ENCODE measurements at regions not wholly inside any gene's neighbourhood (a gene's known extent, or its start where the extent isn't known, plus 50 kb on each side); places are given as distances from the start of the nearest gene placed in this dataset.

GRCh38 chr13:109655206-109655600 is 131.2 kb downstream of the IRS2 start:
- H3K9me3 Mint-ChIP-seq, result peaks cover 4% of the 10 kb centered on the region
- DNase-seq (ENCODE audit: low spot score), result no peak
- ATAC-seq, result no peak
- H3K4me3 Mint-ChIP-seq, result no peak overlapping the region
- no peaks in the 10 kb centered on the region for H3K36me3 Mint-ChIP-seq
- TF ChIP-seq ATF1 (CRISPR knock-in tag; IDR thresholded peaks at IDR 0.05) (no peak), GTF2I (CRISPR knock-in tag; conservative IDR thresholded peaks at IDR 0.05) (no peak), CDX4 (CRISPR knock-in tag; IDR thresholded peaks at IDR 0.05; ENCODE audit: borderline replicate concordance) (no peak), CREM (CRISPR knock-in tag; IDR thresholded peaks at IDR 0.05) (no peak), NFE2L1 (CRISPR knock-in tag; IDR thresholded peaks at IDR 0.05) (no peak), ARID4B (CRISPR knock-in tag; IDR thresholded peaks at IDR 0.05; ENCODE audit: borderline replicate concordance) (no peak), ZBTB43 (CRISPR knock-in tag; IDR thresholded peaks at IDR 0.05) (no peak), ZNF121 (CRISPR knock-in tag; IDR thresholded peaks at IDR 0.05) (no peak), FOXK1 (CRISPR knock-in tag; IDR thresholded peaks at IDR 0.05) (no peak), SP1 (CRISPR knock-in tag; conservative IDR thresholded peaks at IDR 0.05) (no peak), ESRRA (CRISPR knock-in tag; IDR thresholded peaks at IDR 0.05; ENCODE audit: borderline replicate concordance) (no peak), TP53 (CRISPR knock-in tag; IDR thresholded peaks at IDR 0.05) (no peak), NFYB (CRISPR knock-in tag; conservative IDR thresholded peaks at IDR 0.05; ENCODE audit: low read depth) (no peak), EMX1 (CRISPR knock-in tag; IDR thresholded peaks at IDR 0.05) (no peak), MLX (CRISPR knock-in tag; IDR thresholded peaks at IDR 0.05) (no peak), ZNF219 (CRISPR knock-in tag; IDR thresholded peaks at IDR 0.05; ENCODE audit: borderline replicate concordance) (no peak), TEAD1 (CRISPR knock-in tag; IDR thresholded peaks at IDR 0.05) (no peak), USF1 (CRISPR knock-in tag; IDR thresholded peaks at IDR 0.05) (no peak)
- CTCF ChIA-PET, result no interaction called here
- POLR2A ChIA-PET, result no interaction called here
- H3K27me3 Mint-ChIP-seq (ENCODE audit: low read depth), result no peaks in the 10 kb centered on the region
- no peak overlapping the region for H3K27ac Mint-ChIP-seq
- no peaks in the 10 kb centered on the region for H3K4me1 Mint-ChIP-seq

GRCh38 chr13:109654341-109655205 is 131.8 kb downstream of the IRS2 start:
- ATAC-seq, result no peak
- Mint-ChIP-seq H3K27me3 (ENCODE audit: low read depth) (no peaks in the 10 kb centered on the region), H3K9me3 (peaks cover 4% of the 10 kb centered on the region), H3K27ac (no peak overlapping the region), H3K4me3 (no peak overlapping the region), H3K36me3 (no peaks in the 10 kb centered on the region), H3K4me1 (no peaks in the 10 kb centered on the region)
- no peak for DNase-seq (ENCODE audit: low spot score)
- ChIA-PET CTCF (no interaction called here), POLR2A (no interaction called here)
- TF ChIP-seq GTF2I (CRISPR knock-in tag; conservative IDR thresholded peaks at IDR 0.05) (no peak), USF1 (CRISPR knock-in tag; IDR thresholded peaks at IDR 0.05) (no peak), ZNF532 (CRISPR knock-in tag; IDR thresholded peaks at IDR 0.05; ENCODE audit: borderline replicate concordance) (no peak), NFATC4 (CRISPR knock-in tag; IDR thresholded peaks at IDR 0.05) (no peak), MXD4 (CRISPR knock-in tag; IDR thresholded peaks at IDR 0.05; ENCODE audit: borderline replicate concordance) (no peak), JAZF1 (CRISPR knock-in tag; IDR thresholded peaks at IDR 0.05) (no peak), CREB1 (CRISPR knock-in tag; IDR thresholded peaks at IDR 0.05) (no peak), CREM (CRISPR knock-in tag; IDR thresholded peaks at IDR 0.05) (no peak), EMX1 (CRISPR knock-in tag; IDR thresholded peaks at IDR 0.05) (no peak)
